Activated B cell treated with CpG ODN at 0.5 μM for 24 hours (primary cell): ENCODE measurements at regions not wholly inside any gene's neighbourhood (a gene's known extent, or its start where the extent isn't known, plus 50 kb on each side); places are given as distances from the start of the nearest gene placed in this dataset.

Experiments used
- ATAC-seq: fragments of 200-7000 bp; cut with Tn5 transposase; one replicate; pipeline ENCODE4 v1.10.0; 2021; ENCODE audit warnings: low read depth, mild to moderate bottlenecking, moderate library complexity
- CTCF ChIA-PET: fragments of 350-600 bp; sonication (Branson Sonifier 250); formaldehyde crosslinking; loops from one replicate; lab custom pipeline; 2021; ENCODE audit warnings: antibody characterized with exemption; lab: Charles Lee
- POLR2A ChIA-PET: fragments of 350-600 bp; sonication (Branson Sonifier 250); formaldehyde crosslinking; loops from one replicate; lab custom pipeline; 2021; ENCODE audit warnings: antibody characterized with exemption; lab: Charles Lee
- DNase-seq: peaks from one replicate; pipeline ENCODE4 v3.0.0; 2022
- H3K27ac Mint-ChIP-seq: one replicate; pipeline ENCODE4 v1.8.0; 2020; ENCODE audit warnings: mixed read lengths
- H3K27me3 Mint-ChIP-seq: one replicate; pipeline ENCODE4 v1.8.0; 2021; ENCODE audit warnings: mixed read lengths
- H3K36me3 Mint-ChIP-seq: one replicate; pipeline ENCODE4 v1.8.0; 2021; ENCODE audit warnings: low read depth, mixed read lengths
- H3K4me1 Mint-ChIP-seq: one replicate; pipeline ENCODE4 v1.8.0; 2021; ENCODE audit warnings: mixed read lengths
- H3K4me3 Mint-ChIP-seq: one replicate; pipeline ENCODE4 v1.8.0; 2020; ENCODE audit warnings: mild to moderate bottlenecking, mixed read lengths
- H3K9me3 Mint-ChIP-seq: one replicate; pipeline ENCODE4 v1.8.0; 2020; ENCODE audit warnings: mixed read lengths
- CTCF ChIP-seq: fragments of 200-600 bp; IDR thresholded peaks from one replicate; pipeline ENCODE4 v1.8.0; 2022; ENCODE audit warnings: antibody characterized with exemption, mild to moderate bottlenecking
- intact Hi-C: fragments of 100-400 bp; cut with micrococcal nuclease; formaldehyde crosslinking; loops from one replicate; pipeline ENCODE4 v1.15.1; 2024

GRCh38 chr6:2354138-2354491, 108.7 kb upstream of the GMDS start:
- DNase-seq, result no peak
- no peaks in the 10 kb centered on the region for H3K4me1 Mint-ChIP-seq
- ChIA-PET CTCF (interaction anchor here (0.6 to 2.4 kb wide), 14 partner anchors 9 to 760 kb away, joined by 3 to 34 read pairs (median 4); no protein-coding TSS in a partner anchor), POLR2A (interaction anchor here (0.5 to 1.0 kb wide), 2 partner anchors 217 to 747 kb away, joined by 3 read pairs; no protein-coding TSS in a partner anchor)
- ATAC-seq, result no peak
- H3K27me3 Mint-ChIP-seq, result no peaks in the 10 kb centered on the region
- no peaks in the 10 kb centered on the region for H3K9me3 Mint-ChIP-seq
- H3K4me3 Mint-ChIP-seq, result no peak overlapping the region
- intact Hi-C loops, result loop anchor here (1.0 to 2.0 kb wide), 6 partner anchors 145 to 758 kb away; no protein-coding TSS in a partner anchor
- H3K27ac Mint-ChIP-seq, result no peak overlapping the region
- no peak for TF ChIP-seq CTCF
- H3K36me3 Mint-ChIP-seq, result no peaks in the 10 kb centered on the region

DNA sequence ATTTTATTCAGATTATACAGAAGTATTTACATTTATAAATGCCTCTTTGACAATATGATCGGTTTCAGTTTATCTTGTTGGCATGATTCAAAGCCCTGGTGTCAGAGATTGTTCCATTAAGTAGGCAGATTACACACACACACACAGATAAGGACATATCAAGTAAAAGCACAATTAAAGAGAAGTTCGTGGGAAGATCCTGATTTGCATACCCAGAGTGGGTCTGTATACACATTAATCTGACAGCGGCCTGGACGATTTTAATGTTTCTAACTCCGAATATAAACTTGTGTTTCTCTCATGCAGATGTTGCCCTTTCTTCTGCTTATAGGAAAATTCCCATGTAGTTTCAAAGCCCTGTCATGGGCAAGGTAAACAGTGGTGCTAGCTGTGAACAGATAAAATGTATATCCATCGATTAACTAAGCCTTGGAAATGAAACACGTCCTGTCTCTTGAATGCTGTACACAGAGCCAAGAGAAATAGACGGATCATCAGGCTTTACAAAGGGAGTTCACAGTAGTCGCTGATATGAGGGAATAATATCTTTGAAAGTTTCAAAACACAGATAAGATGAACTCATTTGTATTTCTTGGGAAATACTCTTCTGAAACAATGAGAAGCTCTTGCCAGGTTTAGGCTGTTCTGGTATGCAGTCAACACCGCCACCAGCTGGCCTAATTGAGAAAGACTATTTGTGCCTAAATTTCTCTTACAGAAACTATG, 108.2 kb upstream of the GMDS start:
- intact Hi-C loops, result loop anchor here (1.0 to 2.0 kb wide), 6 partner anchors 144 to 757 kb away; no protein-coding TSS in a partner anchor
- Mint-ChIP-seq H3K27ac (no peak overlapping the region), H3K4me3 (no peak overlapping the region), H3K27me3 (no peaks in the 10 kb centered on the region), H3K9me3 (no peaks in the 10 kb centered on the region), H3K36me3 (no peaks in the 10 kb centered on the region), H3K4me1 (no peaks in the 10 kb centered on the region)
- ATAC-seq, result no peak
- no peak for DNase-seq
- TF ChIP-seq CTCF, result no peak
- CTCF ChIA-PET, result interaction anchor here (0.6 to 2.4 kb wide), 14 partner anchors 9 to 760 kb away, joined by 3 to 34 read pairs (median 4); no protein-coding TSS in a partner anchor
- POLR2A ChIA-PET, result interaction anchor here (0.5 to 1.0 kb wide), 2 partner anchors 217 to 747 kb away, joined by 3 read pairs; no protein-coding TSS in a partner anchor

GRCh38 chr6:2351807-2352431, 106.5 kb upstream of the GMDS start:
- no peak for ATAC-seq
- POLR2A ChIA-PET, result no interaction called here
- Mint-ChIP-seq H3K4me1 (no peaks in the 10 kb centered on the region), H3K9me3 (no peaks in the 10 kb centered on the region), H3K27ac (no peak overlapping the region), H3K27me3 (no peaks in the 10 kb centered on the region), H3K36me3 (no peaks in the 10 kb centered on the region), H3K4me3 (no peak overlapping the region)
- no peak for TF ChIP-seq CTCF
- intact Hi-C loops, result no loop called here
- no peak for DNase-seq
- CTCF ChIA-PET, result interaction anchor here (0.6 to 1.7 kb wide), 8 partner anchors 9 to 756 kb away, joined by 3 to 5 read pairs (median 3); no protein-coding TSS in a partner anchor

DNA sequence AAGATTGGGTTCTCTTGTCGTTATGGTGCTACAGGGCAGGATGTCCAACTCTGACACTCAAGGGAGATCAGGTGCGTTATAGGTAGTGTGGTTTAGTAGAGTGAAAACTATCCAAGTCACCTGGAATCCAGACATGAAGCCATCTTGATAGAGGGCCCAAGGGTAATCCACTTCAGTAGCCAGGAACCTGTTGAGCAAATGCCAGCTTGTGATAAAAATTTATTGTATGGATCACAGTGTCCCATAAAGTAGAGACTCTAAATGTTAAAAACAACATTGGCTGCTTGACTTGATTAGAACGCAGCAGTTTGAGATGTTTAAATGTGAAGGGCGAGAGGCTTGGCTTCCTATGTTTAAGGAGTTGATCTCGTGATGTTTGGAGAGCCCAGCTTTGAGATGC, 105.7 kb upstream of the GMDS start:
- DNase-seq (no peak), ATAC-seq (no peak)
- no peak overlapping the region for H3K4me3 Mint-ChIP-seq
- H3K4me1 Mint-ChIP-seq, result no peaks in the 10 kb centered on the region
- ChIA-PET CTCF (interaction anchor here (1.0 to 1.7 kb wide), 2 partner anchors 154 to 754 kb away, joined by 4 read pairs; no protein-coding TSS in a partner anchor), POLR2A (no interaction called here)
- H3K9me3 Mint-ChIP-seq, result no peaks in the 10 kb centered on the region
- H3K27ac Mint-ChIP-seq, result no peak overlapping the region
- no peak for TF ChIP-seq CTCF
- intact Hi-C loops, result no loop called here
- H3K27me3 Mint-ChIP-seq, result no peaks in the 10 kb centered on the region
- H3K36me3 Mint-ChIP-seq, result no peaks in the 10 kb centered on the region

DNA sequence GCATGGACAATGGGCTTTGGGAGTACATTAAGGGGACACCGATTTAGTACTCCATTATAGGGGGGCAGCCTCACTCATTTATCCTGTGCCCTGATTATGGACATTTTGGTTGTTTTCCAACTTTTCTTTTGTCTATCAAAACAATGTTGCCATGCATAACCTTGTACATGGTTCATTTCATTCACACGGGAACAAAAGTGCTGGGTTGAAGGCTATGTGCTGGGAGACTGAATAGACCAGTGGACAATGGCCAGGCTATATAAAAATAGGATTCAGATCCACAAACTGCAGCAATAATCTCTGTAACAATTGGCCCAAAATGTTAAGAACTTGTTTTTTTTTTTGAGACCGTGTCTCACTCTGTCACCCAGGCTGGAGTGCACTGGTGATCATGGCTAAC, 100.7 kb upstream of the GMDS start:
- CTCF ChIA-PET, result no interaction called here

More for the DNA sequence above, 100.7 kb upstream of the GMDS start:
- Mint-ChIP-seq H3K27me3 (no peaks in the 10 kb centered on the region), H3K4me3 (no peak overlapping the region), H3K4me1 (no peaks in the 10 kb centered on the region), H3K27ac (no peak overlapping the region), H3K36me3 (no peaks in the 10 kb centered on the region), H3K9me3 (peaks cover 13% of the 10 kb centered on the region)
- ATAC-seq, result no peak
- no peak for DNase-seq
- intact Hi-C loops, result no loop called here
- no peak for TF ChIP-seq CTCF
- POLR2A ChIA-PET, result no interaction called here
